Activated B cell treated with CpG ODN at 0.5 μM for 24 hours (primary cell): ENCODE measurements at regions not wholly inside any gene's neighbourhood (a gene's known extent, or its start where the extent isn't known, plus 50 kb on each side); places are given as distances from the start of the nearest gene placed in this dataset.

ENCODE experiments used
- ATAC-seq: fragments of 200-7000 bp; cut with Tn5 transposase; one replicate; pipeline ENCODE4 v1.10.0; 2021; ENCODE audit warnings: low read depth, mild to moderate bottlenecking, moderate library complexity
- CTCF ChIA-PET: fragments of 350-600 bp; sonication (Branson Sonifier 250); formaldehyde crosslinking; loops from one replicate; lab custom pipeline; 2021; ENCODE audit warnings: antibody characterized with exemption; lab: Charles Lee
- POLR2A ChIA-PET: fragments of 350-600 bp; sonication (Branson Sonifier 250); formaldehyde crosslinking; loops from one replicate; lab custom pipeline; 2021; ENCODE audit warnings: antibody characterized with exemption; lab: Charles Lee
- DNase-seq: peaks from one replicate; pipeline ENCODE4 v3.0.0; 2022
- H3K27ac Mint-ChIP-seq: one replicate; pipeline ENCODE4 v1.8.0; 2020; ENCODE audit warnings: mixed read lengths
- H3K27me3 Mint-ChIP-seq: one replicate; pipeline ENCODE4 v1.8.0; 2021; ENCODE audit warnings: mixed read lengths
- H3K36me3 Mint-ChIP-seq: one replicate; pipeline ENCODE4 v1.8.0; 2021; ENCODE audit warnings: low read depth, mixed read lengths
- H3K4me1 Mint-ChIP-seq: one replicate; pipeline ENCODE4 v1.8.0; 2021; ENCODE audit warnings: mixed read lengths
- H3K4me3 Mint-ChIP-seq: one replicate; pipeline ENCODE4 v1.8.0; 2020; ENCODE audit warnings: mild to moderate bottlenecking, mixed read lengths
- H3K9me3 Mint-ChIP-seq: one replicate; pipeline ENCODE4 v1.8.0; 2020; ENCODE audit warnings: mixed read lengths
- CTCF ChIP-seq: fragments of 200-600 bp; IDR thresholded peaks from one replicate; pipeline ENCODE4 v1.8.0; 2022; ENCODE audit warnings: antibody characterized with exemption, mild to moderate bottlenecking
- intact Hi-C: fragments of 100-400 bp; cut with micrococcal nuclease; formaldehyde crosslinking; loops from one replicate; pipeline ENCODE4 v1.15.1; 2024

GRCh38 chr10:58951087-58951486, 225.4 kb upstream of the PHYHIPL start:
- H3K36me3 Mint-ChIP-seq = no peaks in the 10 kb centered on the region
- no peak overlapping the region for H3K27ac Mint-ChIP-seq
- no peaks in the 10 kb centered on the region for H3K9me3 Mint-ChIP-seq
- peaks cover 5% of the 10 kb centered on the region for H3K27me3 Mint-ChIP-seq
- ATAC-seq = no peak
- ChIA-PET POLR2A (no interaction called here), CTCF (interaction anchor here (1.2 kb wide), 1 partner anchor 18 kb away, joined by 3 read pairs; no protein-coding TSS in a partner anchor)
- H3K4me1 Mint-ChIP-seq = no peaks in the 10 kb centered on the region
- TF ChIP-seq CTCF = no peak
- no peak for DNase-seq
- no peak overlapping the region for H3K4me3 Mint-ChIP-seq
- intact Hi-C loops = no loop called here

GRCh38 chr10:58951746-58952145, 224.7 kb upstream of the PHYHIPL start:
- Mint-ChIP-seq H3K27me3 (peaks cover 2% of the 10 kb centered on the region), H3K36me3 (no peaks in the 10 kb centered on the region), H3K9me3 (no peaks in the 10 kb centered on the region), H3K27ac (no peak overlapping the region), H3K4me1 (no peaks in the 10 kb centered on the region), H3K4me3 (no peak overlapping the region)
- DNase-seq = no peak
- no peak for ATAC-seq
- intact Hi-C loops = no loop called here
- CTCF ChIA-PET = interaction anchor here (1.2 kb wide), 1 partner anchor 17 kb away, joined by 3 read pairs; no protein-coding TSS in a partner anchor
- POLR2A ChIA-PET = no interaction called here
- no peak for TF ChIP-seq CTCF

- ChIA-PET POLR2A (no interaction called here), CTCF (interaction anchor here (1.2 kb wide), 1 partner anchor 17 kb away, joined by 3 read pairs; no protein-coding TSS in a partner anchor)
- Mint-ChIP-seq H3K36me3 (no peaks in the 10 kb centered on the region), H3K27ac (no peak overlapping the region), H3K4me3 (no peak overlapping the region), H3K9me3 (no peaks in the 10 kb centered on the region), H3K27me3 (peaks cover 2% of the 10 kb centered on the region), H3K4me1 (no peaks in the 10 kb centered on the region)
- ATAC-seq (no peak), DNase-seq (no peak)
- intact Hi-C loops = no loop called here
- no peak for TF ChIP-seq CTCF
Observed at GRCh38 chr10:58952162-58952601, 224.3 kb upstream of the PHYHIPL start.

- intact Hi-C loops = no loop called here
Observed at GRCh38 chr10:58952747-58953466, 223.5 kb upstream of the PHYHIPL start.

More at GRCh38 chr10:58952747-58953466, 223.5 kb upstream of the PHYHIPL start:
- ATAC-seq = no peak
- ChIA-PET POLR2A (no interaction called here), CTCF (no interaction called here)
- H3K27me3 Mint-ChIP-seq = peaks cover 2% of the 10 kb centered on the region
- no peaks in the 10 kb centered on the region for H3K9me3 Mint-ChIP-seq
- no peak for TF ChIP-seq CTCF
- no peaks in the 10 kb centered on the region for H3K36me3 Mint-ChIP-seq
- no peak for DNase-seq
- no peak overlapping the region for H3K27ac Mint-ChIP-seq
- H3K4me3 Mint-ChIP-seq = no peak overlapping the region
- H3K4me1 Mint-ChIP-seq = no peaks in the 10 kb centered on the region
